Lower lobe of right lung (tissue), 2 donors: ENCODE measurements at regions not wholly inside any gene's neighbourhood (a gene's known extent, or its start where the extent isn't known, plus 50 kb on each side); places are given as distances from the start of the nearest gene placed in this dataset.
A peak's percentile ranks its signal among the peaks of the same experiment; 100 is the strongest.
"Not testable (repeated sequence)": the region's sequence is repeated elsewhere in the genome, so short reads cannot be mapped to it uniquely, and the experiment has no call there.

ENCODE experiments used
- ATAC-seq, 2 donors: fragments of 200-7000 bp; cut with Tn5 transposase; one replicate each; pipeline ENCODE4 v1.9.1; 2020 to 2022; ENCODE audit warnings: mild to moderate bottlenecking in 2 of 2, moderate library complexity in 2 of 2
- DNase-seq: peaks from one replicate; pipeline ENCODE4 v3.0.0-alpha.2; 2020
- H3K27ac ChIP-seq: fragments of 200-600 bp; one replicate; pipeline ENCODE4 v1.8.0; 2022
- H3K27me3 ChIP-seq: fragments of 200-600 bp; one replicate; pipeline ENCODE4 v1.8.0; 2022; ENCODE audit warnings: low read depth
- H3K36me3 ChIP-seq: fragments of 200-600 bp; one replicate; pipeline ENCODE4 v1.8.0; 2022; ENCODE audit warnings: mild to moderate bottlenecking
- H3K4me1 ChIP-seq: fragments of 200-600 bp; one replicate; pipeline ENCODE4 v1.8.0; 2022
- H3K4me3 ChIP-seq: fragments of 200-600 bp; one replicate; pipeline ENCODE4 v1.8.0; 2022; ENCODE audit warnings: mild to moderate bottlenecking
- H3K9me3 ChIP-seq: fragments of 200-600 bp; one replicate; pipeline ENCODE4 v1.8.0; 2022
- intact Hi-C: fragments of 100-400 bp; cut with DNase I; formaldehyde crosslinking; loops from one replicate; pipeline ENCODE4 v1.11.0; 2022
- TF ChIP-seq, protein P1 (sequence below): fragments of 200-600 bp; IDR thresholded peaks from one replicate; pipeline ENCODE4 v1.8.0; 2022; ENCODE audit warnings: antibody characterized with exemption, mild to moderate bottlenecking
- donor health status: DM: no; HTN: yes; CAD: no; lungs with severe emphysema.

DNA sequence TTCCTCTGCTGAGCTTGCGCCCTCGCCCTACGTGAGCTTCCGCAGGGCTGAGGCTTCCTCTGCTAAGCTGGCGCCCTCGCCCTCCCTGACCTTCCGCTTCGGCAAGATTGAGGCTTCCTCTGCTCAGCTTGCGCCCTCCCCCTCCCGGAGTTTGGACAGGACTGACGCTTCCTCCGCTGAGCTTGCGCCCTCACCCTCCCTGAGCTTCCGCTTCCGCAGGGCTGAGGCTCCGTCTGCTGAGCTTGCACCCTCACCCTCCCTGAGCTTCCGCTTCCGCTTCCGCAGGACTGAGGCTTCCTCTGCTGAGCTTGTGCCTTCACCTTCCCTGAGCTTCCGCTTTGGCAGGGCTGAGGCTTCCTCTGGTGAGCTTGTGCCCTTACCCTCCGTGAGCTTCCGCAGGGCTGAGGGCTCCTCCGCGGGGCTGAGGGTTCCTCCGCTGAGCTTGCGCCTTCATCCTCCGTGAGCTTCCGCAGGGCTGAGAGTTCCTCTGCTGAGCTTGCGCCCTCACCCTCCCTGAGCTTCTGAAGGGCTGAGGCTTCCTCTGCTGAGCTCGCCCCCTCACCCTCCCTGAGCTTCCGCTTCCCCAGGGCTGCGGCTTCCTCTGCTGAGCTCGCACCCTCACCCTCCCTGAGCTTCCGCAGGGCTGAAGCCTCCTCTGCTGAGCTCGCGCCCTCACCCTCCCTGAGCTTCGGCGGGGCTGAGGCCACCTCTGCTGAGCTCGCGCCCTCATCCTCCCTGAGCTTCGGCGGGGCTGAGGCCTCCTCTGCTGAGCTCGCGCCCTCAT, 753.6 kb upstream of the TPTE start:
- Histone ChIP-seq H3K4me1 (no peaks in the 10 kb centered on the region), H3K36me3 (no peaks in the 10 kb centered on the region), H3K4me3 (no peak overlapping the region), H3K27me3 (no peaks in the 10 kb centered on the region), H3K9me3 (peaks cover 13% of the 10 kb centered on the region), H3K27ac (no peak overlapping the region)
- ATAC-seq (peak; percentile 6 to 24), DNase-seq (no peak)
- TF ChIP-seq, protein P1, sequence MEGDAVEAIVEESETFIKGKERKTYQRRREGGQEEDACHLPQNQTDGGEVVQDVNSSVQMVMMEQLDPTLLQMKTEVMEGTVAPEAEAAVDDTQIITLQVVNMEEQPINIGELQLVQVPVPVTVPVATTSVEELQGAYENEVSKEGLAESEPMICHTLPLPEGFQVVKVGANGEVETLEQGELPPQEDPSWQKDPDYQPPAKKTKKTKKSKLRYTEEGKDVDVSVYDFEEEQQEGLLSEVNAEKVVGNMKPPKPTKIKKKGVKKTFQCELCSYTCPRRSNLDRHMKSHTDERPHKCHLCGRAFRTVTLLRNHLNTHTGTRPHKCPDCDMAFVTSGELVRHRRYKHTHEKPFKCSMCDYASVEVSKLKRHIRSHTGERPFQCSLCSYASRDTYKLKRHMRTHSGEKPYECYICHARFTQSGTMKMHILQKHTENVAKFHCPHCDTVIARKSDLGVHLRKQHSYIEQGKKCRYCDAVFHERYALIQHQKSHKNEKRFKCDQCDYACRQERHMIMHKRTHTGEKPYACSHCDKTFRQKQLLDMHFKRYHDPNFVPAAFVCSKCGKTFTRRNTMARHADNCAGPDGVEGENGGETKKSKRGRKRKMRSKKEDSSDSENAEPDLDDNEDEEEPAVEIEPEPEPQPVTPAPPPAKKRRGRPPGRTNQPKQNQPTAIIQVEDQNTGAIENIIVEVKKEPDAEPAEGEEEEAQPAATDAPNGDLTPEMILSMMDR = no peak
- intact Hi-C loops = no loop called here

DNA sequence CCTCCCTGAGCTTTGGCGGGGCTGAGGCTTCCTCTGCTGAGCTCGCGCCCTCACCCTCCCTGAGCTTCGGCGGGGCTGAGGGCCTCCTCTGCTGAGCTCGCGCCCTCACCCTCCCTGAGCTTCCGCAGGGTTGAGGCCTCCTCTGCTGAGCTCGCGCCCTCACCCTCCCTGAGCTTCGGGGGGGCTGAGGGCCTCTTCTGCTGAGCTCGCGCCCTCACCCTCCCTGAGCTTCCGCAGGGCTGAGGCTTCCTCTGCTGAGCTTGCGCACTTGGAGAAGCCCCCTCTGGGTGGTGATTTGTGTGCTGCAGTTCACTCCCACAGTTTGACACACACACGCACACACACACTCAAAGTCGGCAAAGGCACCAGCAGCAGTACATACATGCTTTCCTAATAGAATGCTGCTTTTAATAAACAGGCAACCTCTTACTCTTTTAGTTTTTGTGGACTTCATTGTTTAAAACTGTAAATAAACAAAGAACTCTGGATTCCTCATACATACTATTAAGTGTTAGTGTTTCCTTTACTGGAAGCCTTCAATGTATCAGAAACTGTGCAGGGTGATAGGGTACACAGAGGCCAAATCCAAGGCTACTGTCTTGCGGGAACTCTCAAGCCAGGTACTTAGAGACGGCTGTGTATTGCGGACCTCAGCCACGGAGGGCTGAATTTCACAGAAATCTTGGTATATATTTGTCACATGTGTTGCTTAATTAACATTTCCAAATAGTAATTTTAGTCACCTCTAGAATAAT, 752.8 kb upstream of the TPTE start:
- intact Hi-C loops, H3K4me1 ChIP-seq, H3K9me3 ChIP-seq, H3K4me3 ChIP-seq, H3K36me3 ChIP-seq, ATAC-seq, DNase-seq, H3K27ac ChIP-seq, H3K27me3 ChIP-seq: not testable (repeated sequence)

DNA sequence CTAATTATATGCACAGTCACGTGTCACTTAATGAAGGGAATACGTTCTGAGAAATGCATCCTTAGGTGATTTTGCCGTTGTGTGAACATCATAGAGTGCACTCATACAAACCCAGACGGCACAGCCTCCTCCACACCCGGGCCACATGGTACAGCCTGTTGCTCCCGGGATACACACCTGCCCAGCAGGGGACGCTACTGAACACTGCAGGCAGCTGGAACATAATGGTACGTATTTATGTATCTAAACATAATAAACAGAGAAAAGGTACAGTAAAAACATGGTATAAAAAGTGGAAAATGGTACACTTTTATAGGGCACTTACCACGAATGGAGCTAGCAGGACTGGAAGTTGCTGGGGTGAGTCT, 752.3 kb upstream of the TPTE start:
- DNase-seq, ATAC-seq, H3K27ac ChIP-seq, intact Hi-C loops, H3K27me3 ChIP-seq, H3K4me1 ChIP-seq, H3K36me3 ChIP-seq, H3K9me3 ChIP-seq, H3K4me3 ChIP-seq: not testable (repeated sequence)

DNA sequence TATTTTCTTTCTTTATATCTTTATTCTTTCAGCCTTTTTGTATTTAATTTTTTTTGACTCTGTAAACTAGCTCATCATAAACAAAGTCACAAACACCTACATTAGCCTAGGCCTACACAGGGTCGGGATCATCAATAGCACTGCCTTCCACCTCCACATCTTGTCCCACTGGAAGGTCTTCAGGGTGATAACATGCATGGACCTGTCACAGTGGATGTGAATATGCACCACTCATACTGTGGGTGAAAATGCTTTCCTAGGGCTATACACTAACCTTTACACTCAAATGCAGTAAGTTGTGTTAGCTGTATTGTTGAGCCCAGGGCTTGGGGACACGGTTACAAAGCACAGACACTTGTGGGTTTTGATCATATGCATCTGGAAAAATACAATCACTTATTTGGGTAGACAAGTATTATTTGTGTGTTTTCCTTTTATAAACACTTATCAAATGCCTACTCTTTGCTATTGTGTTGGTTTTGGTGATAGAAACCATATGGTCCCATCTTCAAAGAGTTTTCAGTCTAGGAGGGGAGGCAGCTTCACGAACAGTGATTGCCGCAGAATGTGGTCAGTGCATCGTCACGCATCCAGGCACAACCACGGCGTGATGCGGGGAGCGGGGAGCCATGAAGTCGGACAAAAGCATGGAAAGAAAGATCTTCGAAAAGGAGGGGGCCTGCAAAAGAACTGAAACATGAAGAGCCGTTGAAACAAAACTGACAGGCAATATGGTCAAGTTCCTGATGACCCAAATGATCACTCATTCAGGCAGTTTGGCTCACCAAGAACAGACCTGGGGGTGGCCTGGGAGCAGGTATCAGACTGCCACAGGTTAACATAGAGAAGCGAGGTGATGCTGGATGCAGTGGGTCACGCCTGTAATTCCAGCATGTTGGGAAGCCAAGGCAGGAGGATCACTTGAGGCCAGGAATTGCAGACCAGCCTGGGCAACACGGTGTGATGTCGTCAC, 751.4 kb upstream of the TPTE start:
- intact Hi-C loops, H3K27me3 ChIP-seq, H3K4me1 ChIP-seq, H3K4me3 ChIP-seq, H3K9me3 ChIP-seq, H3K27ac ChIP-seq, ATAC-seq, DNase-seq, H3K36me3 ChIP-seq: not testable (repeated sequence)

DNA sequence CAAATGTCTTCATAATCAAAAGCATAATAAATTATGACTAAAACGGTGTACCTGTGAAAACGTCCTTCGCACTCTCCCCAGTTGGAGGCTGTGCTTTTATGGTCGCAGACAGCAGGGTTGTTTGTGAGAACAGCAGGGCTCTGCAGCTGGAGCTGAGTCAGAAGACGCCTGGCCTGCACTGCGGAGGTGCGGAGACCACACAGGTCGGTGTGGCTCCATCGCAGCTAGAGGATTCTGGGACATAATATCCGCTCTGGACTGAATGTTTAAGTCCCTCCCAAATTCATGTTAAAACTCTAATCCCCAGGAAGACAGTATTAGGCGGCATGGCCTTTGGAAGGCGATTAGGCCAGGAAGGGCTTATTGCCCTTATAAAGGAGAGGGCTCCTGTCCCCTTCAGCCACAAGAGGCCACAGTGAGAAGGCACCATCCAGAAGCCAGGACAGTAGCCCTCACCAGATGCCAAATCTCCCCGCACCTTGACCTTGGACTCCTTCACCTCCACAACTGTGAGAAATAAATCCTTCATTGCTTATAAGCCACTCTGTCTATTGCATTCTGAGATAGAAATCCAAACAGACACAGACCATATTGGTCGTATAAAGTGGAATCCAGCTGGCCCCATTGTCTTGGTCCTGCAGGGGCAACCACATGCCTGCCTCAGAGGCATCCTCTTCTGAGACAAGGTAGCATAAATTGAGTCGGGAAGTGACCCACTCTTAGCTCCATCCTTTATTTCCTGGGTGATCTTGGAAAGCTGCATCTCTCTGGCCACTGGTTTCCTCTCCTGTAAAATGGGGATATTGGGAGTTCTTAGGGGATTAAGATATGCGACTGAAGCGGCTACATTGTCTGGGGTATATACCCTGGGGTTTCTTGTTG, 749.7 kb upstream of the TPTE start:
- H3K9me3 ChIP-seq, DNase-seq, H3K27me3 ChIP-seq, H3K36me3 ChIP-seq, intact Hi-C loops, H3K4me3 ChIP-seq, ATAC-seq, H3K4me1 ChIP-seq, H3K27ac ChIP-seq: not testable (repeated sequence)

DNA sequence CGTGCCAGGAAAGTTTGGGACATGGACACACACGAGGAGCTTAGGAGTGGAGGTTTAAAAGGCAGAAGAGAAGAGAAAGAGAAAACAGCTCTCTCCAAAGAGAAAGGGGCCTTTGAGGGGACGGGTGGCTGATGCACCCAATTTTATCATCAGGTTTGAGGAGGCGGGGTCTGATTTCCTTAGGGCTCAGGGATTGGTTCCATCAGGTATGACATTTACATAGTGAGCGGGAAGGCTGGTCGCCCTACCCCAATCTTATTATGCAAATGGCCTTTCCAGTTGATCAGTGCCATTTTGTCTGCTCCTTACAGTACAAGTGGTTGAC, 749.1 kb upstream of the TPTE start:
- ATAC-seq = no peak
- Histone ChIP-seq H3K27ac (no peak overlapping the region), H3K27me3 (no peaks in the 10 kb centered on the region), H3K4me3 (no peak overlapping the region), H3K4me1 (no peaks in the 10 kb centered on the region), H3K36me3 (no peaks in the 10 kb centered on the region), H3K9me3 (peaks cover 6% of the 10 kb centered on the region)
- TF ChIP-seq, protein P1 = no peak
- intact Hi-C loops = no loop called here
- no peak for DNase-seq

DNA sequence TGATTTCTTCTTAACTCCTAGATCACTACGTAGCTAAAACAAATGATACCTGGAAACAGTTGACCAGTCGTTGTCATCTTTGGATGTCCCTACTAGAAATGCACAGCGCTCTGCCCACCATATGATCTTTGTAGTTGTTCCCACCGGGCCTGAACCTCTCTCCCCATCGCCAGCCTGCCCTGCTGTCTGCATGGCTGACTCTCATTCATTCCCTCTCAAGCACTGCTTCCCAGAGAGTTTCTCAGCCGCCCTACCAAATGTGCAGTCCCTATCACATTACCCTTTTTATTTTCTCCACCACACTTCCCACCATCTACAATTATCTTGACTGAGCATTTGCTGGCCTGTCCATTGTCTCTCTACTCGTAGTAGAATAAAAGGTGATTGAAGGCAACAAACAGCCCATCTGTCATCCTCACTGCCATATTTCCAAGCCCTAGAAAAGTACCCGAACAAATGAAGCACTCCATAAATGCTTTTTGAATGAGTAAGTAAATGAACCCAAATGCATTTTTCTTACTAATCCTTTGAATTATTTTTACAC, 748.4 kb upstream of the TPTE start:
- H3K4me1 ChIP-seq, H3K9me3 ChIP-seq, intact Hi-C loops, H3K4me3 ChIP-seq, DNase-seq, H3K27ac ChIP-seq, H3K27me3 ChIP-seq, H3K36me3 ChIP-seq, ATAC-seq: not testable (repeated sequence)
